ENCODE measurements at regions not wholly inside any gene's neighbourhood (a gene's known extent, or its start where the extent isn't known, plus 50 kb on each side); places are given as distances from the start of the nearest gene placed in this dataset.

DNA sequence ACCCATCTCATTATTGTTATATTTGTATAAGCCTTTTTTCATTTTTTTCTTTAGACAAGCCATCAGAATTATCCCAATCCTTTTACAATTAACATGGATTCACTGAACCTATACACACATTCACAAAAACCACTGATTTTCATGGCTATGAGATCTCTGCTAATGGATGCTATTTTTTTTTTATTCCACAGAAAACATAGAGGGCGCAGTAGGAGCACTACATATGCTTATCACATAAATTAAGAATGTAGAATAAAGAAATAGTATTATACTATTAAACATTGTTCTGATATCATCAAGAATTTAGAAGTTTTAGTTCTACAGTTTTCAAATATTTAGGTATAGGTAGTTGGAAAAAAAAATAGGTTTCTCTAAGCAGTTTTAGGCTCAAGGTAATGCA, 1477.4 kb downstream of the ARAP2 start:
- DNase-seq, result no peak

DNA sequence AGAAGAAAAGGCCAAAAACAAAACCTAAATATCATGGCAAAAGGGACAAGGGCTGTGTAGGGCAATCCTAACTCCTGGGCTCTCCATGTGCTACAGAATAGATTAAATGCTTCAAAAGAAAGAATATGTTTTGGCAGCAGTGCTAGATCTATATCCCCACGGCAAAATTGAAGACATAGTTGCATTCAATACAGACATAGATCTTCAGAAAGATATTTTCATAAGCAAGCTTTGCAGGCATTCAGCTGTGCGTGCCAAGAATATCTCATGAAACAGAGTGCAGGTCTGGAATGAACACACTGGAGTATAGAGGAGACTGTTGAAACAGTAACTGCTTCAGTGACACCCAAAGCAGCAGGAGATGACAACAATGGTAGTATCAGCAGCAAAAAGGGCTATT, 1476.9 kb downstream of the ARAP2 start:
- no peak for DNase-seq

DNA sequence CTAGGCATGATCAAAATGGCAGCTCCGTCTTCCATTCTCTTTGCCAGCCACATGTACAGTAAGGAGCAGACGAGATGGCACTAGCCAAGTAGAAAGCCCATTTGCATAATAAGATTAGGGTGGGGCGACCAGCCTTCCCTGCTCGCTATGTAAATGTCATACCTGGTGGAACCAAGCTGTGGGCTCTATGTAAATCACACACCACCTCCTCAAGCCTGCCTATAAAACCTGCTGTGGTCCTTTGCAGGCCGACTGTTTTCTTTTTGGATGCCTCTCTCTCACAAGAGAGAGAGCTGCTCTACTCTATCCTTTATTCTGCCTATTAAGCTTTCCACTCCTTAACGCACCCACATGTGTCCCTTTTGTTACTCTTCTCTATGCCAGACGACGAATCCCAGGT, 1472.7 kb downstream of the ARAP2 start:
- no peak for DNase-seq

DNA sequence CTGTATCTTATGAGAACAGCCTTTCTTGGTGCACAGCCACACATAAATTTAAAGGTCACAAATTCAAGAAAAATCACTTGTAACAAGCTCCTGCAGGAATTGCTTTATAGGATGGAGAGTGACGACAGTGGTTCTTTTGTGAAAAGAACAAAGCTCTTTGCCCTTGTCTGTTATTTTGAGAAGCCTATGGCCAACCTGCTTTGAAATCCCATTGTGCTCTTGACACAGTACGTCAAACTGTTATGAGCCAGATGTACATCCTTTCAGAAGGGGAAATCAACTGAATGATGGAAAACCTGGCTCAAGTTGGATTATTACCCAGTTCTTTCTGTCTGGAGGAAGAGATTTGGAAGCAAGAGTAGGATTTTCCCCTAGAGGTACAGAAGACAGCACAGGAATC, 1454.2 kb downstream of the ARAP2 start:
- DNase-seq, result no peak

DNA sequence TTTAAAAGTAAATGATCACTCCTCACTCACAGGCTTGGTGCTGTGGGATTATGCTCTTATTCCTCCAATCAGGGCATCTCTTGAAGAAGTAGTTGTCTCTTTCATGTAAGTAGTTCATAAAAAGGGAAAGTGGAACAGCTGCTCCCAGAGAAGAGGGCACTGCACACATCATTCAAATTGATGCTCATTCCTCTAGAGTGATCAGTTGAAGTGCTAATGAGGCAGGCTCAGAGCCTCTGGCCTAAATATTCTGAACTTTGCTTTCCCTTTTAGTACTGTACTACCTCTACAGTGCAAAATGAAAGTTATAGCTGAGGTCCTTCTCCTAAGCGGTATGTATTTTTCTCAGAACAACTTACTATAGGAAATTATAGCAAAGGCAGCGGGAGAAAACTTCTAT, 1453.1 kb downstream of the ARAP2 start:
- no peak for DNase-seq

DNA sequence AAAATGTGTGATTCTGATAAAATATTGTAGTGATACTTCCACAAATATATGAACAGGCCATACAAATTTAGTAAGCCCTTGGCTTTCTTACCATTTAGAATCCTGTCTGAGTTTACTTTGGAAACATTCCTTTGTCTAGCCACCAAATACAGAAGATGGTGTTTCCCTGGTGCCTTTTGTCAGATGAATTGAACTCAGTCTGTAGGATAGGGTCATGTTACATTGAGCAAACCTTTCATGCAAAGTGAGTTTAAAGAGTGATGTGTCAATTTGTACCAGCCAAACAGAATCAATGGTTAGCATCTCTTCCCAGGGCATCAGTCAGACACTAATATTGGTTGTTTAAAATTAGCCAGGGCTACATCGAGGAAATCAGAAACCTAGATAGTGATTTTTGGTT, 1443.4 kb downstream of the ARAP2 start:
- DNase-seq, result no peak

DNA sequence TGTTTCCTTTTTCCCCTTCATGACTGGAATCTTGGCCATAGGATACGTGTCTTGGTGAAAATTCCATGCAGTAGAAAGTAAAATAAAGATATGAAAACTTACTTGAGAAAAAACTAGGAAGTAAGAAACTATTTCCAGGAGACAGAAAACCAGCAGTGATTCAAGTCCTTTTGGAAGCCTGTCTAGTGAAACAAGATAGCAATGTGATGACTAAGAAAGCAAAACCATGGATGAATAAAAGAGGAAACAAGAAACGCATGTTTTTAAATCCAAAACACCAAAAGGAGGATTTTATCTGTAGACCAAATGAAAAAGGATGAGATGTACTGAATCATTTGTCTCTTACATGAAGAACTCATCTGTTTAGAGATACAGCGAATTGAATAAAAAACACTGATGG, 1430.0 kb downstream of the ARAP2 start:
- DNase-seq, result no peak

DNA sequence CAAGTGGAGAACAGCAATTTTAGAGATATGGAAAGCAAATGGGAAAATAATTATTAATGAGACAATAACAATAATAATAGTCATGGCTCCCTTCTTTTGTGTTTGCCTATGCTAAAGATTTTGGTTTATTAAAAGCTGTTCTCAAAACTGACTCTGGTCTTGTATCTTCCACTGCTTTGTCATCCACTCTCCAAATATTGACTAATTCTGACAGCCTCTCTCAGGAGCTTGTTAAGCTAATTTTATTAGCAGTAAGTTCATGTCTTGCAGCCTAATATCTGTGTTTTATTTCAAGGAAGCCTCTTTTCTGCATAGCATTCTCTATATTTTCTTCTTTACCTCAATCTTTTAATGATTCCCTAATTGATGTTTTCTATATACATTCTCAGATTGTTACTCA, 1419.8 kb downstream of the ARAP2 start:
- no peak for DNase-seq

DNA sequence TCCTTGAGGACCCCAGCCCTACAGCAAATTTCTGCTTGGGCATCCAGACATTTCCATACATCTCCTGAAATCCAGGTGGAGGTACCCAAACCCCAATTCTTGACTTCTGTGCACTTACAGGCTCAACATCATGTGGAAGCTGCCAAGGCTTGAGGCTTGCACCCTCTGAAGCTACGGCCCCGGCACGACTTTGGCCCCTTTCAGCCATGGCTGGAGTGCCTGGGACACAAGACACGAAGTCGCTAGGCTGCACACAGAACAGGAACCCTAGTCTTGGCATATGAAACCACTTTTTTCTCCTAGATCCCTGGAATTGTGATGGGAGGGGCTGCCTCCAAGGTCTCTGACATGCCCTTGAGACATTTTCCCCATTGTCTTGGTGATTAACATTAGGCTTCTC, 1417.7 kb downstream of the ARAP2 start:
- DNase-seq, result no peak

DNA sequence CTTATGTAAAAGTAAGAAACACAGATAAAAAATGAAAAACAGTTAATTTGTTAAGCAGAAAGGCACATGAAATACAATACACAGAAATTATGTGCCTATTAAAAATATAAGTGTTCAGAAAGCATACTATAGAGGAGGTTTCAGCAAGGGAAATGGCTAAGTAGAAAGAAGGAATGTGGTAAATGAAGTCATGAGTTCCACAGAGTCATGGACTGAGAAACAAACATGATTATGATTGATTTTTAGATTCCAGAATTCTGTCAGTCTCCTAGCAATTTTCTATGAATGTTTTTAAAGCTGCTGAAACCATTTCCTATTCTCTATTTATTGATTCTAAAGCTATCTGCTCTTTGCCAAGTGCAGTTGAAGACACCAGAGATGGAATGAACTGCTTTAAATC, 1398.4 kb downstream of the ARAP2 start:
- DNase-seq, result no peak

DNA sequence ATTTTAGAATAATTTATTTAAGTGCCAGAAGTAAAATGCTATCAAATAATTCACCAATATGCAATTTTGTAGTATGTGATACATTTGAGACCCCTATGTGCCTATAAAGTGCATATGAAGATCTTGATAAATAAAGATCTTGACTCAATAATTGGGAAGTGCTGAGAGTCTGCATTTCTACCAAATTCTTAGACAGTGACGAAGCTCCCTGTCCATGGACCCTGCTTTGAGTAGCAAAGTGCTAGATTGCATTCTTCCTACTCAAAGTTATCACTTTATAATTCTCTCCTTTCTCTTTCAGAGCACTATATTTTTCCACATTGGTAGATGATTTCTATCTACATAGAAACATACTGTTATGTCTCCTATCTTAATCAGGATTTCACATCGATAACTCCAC, 1393.9 kb downstream of the ARAP2 start:
- DNase-seq, result no peak

DNA sequence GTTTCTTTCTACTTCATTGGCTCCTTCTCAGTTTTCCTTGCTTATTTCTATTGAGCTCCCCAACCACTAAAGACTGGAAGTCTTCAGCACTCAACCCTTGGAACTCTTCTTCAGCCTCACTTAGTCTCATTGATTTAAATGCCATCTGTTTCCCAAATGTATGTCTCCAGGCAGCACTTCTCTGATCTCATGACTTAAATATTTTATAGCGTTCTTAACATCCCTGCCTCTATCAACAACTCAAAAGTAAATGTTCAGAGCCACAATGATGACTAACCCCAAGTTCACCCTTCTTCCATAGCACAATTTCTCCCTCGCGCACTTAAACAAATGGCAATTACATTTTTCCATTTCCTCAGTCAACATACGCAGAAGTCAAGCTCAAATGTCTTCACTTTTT, 1393.3 kb downstream of the ARAP2 start:
- DNase-seq, result no peak

DNA sequence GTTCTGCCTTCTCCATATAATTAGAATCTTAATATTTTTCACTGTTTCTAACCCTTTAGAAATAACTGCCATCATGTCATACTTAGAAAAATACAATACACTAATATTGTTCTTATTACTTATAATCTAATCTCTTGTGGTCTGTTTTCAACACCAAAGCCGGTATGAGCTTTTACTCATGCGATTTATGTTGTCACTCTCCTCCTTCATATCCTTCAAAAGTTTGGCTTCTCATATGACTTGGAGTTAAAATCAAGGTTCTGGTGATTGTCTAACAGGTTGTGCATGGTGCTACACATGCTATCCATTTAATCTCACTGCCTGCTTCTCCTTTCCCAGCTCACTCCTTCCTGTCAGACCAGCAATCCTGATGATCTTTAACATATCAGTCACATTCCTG, 1392.9 kb downstream of the ARAP2 start:
- no peak for DNase-seq

DNA sequence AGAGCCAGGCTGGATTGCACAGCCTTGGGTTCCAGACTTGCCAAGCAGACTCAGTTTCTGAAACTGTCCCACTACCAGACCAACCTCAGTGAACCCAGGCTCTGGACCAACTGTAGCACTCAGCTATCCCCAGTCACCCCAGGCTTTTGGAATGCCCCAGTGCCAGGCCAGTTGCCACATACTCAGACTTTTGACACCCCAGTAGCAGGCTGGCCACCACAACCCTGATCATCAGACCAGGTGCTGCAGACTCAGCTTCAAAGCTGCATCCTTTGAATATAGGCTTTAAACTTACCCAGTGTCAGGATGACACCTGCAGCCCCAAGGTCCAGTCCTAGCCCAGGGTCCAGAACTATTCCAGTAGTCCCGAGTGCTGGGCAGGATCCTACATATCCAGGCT, 1389.9 kb downstream of the ARAP2 start:
- no peak for DNase-seq

DNA sequence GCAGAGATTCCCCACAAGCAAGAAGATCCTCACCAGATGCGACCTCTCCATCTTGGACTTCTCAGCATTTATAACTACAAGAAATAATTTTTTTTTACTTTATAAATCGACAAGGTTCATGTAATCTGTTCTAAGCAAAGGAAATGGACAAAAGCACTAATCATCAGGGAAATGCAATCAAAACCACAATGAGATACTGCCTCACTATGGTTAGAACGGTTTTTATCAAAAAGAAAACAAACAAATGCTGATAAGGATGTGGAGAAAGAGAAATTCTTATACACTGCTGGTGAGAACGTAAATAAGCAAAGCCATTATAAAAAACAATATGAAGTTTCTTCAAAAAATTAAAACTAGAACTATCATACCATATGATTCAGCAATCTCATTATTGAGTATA, 1382.6 kb downstream of the ARAP2 start:
- no peak for DNase-seq

DNA sequence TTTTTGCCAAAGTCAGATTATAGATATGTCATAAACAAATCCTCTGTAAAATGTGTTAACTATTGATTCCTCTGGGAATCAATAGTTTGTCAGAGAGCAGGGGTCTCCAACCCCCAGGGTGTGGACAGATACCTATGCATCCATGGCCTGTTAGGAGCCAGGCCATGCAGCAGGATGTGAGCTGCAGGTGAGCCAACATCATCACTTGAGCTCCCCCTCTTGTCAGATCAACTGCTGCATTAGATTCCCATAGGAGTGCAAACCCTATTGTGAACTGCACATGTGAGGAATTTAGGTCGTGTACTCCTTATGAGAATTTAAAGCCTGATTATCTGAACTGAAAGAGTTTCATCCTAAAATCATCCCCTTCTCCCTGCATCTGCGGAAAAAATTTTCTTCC, 1365.4 kb downstream of the ARAP2 start:
- DNase-seq, result no peak

DNA sequence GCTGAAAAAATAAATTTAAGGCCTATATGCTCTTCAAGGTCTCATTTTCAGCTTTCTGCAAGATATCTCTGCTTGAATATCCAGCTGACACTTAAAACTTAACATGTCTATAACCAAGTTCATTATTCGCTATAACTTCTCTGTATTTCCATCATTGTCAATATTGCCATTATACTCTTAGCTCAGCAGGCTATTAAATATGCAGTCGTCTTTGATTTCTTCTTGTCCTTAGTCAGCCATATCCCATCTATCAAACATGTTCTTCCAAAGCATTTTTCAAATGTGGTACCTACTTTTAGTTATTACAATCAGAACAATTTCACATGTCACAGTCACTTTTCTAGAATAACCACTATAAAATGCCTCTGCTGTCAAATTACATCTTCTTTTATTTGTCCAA, 1364.1 kb downstream of the ARAP2 start:
- DNase-seq, result no peak

DNA sequence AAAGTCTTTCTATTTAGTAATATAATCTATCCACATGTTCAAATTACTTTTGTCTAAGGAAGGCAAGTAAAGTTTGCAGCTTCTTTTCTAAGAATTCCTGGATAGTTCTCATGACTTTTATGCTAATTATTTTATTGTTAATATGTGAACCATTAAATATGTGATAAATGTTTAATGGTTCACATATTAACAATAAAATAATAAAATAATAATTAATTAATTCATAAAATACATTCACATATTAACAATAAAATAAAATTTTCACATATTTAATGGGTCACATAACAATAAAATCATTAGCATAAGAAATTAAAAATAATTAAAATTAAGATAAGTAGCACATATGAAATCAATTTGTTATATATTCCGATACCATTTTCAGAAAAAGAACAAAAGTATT, 1352.4 kb downstream of the ARAP2 start:
- no peak for DNase-seq

DNA sequence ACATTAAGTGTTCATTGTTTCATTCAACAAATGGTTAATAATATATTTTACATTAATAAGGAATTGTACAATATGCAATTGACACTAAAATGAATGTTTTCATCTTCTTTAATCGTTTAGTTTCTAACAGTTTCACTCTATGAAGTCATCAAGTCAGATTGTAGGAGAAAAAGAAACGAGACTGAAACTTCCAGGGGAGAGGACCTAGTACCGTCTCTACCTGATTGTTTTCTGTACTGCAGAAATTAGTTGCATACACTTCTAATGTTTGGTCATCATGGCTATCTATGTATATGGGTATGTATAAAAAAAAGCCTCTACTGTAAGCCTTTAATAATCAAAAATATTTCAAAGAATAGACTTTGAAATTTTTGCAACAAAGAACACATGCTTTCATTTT, 1350.9 kb downstream of the ARAP2 start:
- DNase-seq, result no peak

DNA sequence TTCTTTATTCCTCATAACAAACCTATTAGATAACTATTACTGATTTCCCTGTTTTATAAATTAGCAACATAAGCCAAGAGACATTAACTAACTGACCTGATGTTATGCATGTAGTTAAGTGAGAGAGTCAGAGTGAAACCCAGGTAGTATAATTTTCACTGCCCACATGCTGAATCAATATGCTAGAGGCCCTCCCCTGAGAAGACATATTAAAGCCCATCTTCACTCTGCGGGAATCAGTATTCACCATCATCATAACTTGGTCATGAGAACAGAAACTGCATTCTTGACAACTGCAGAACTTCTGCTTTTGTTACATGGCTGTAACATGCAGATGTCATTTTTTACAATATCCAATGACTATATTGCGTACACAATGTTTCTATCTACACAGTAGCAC, 1324.3 kb downstream of the ARAP2 start:
- DNase-seq, result no peak

DNA sequence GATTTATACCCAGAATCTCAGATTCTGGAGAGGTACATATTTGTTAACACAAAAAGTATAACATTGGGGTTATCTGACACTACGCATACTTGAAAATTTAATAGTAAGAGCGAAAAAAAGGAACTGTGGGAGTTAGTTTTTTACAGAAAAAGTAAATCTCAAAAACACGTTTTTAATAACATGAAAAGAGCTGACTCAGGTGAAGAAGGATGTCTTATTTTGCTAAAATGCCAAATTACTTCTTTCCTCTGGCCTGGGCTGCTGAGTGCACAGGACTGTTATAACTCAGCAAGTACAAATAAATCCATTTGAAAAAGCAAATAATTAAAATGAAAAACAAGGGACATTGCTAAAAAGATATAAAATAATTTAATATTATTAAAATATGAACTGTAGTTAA, 1322.9 kb downstream of the ARAP2 start:
- DNase-seq, result no peak

DNA sequence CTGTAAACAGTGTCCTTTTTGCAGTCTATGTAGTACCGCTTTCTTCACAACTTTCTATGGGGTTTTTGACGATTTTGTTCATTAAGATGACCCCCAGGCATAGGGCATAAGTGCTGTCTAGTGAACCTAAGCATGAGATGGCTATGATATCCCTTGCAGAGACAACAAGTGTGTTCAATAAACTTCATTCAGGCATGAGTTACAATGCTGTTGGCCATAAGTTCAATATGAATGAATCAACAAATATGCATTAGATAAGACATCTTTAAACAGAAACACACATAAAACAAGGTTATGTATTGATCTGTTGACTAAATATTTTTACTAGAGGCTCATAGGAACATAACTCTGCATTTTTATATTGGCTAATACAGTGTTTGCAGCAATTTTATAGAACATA, 1322.0 kb downstream of the ARAP2 start:
- no peak for DNase-seq

DNA sequence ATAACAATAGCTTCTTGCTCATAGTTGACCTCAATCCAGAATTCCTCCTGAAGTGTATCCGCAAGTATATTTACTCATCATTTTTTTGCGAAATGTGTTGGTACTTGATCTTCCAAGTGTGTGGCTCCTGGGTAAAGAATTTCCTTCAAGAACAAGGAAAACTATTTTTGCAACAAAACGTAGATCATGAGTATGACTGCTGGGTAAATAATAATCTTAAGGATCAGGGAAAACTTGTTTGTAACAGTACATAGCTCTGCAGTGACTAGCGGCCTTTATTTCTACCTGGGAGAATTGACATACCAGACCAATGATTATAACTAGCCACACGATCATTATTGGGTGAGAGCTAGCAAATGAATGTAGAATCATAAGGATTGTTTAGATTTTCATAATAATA, 1311.7 kb downstream of the ARAP2 start:
- DNase-seq, result no peak

DNA sequence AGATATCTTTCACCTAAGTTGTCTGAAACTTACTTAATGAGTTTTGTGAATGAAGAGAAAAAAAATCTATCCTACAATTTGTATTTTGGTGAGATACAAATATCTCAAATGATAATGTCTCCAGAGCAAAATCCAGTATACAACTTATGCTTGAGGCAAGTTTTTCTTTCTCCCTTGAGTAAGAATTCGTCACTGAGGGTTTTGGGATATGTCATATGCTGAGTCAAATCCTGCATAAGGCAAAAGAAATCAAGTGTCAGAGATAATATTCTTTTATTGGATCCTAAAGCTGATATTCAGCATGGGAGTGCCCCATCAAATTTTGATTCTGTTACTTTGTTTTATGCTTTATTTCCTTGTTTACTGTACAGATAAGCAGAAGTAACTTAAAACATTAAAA, 1308.6 kb downstream of the ARAP2 start:
- no peak for DNase-seq

DNA sequence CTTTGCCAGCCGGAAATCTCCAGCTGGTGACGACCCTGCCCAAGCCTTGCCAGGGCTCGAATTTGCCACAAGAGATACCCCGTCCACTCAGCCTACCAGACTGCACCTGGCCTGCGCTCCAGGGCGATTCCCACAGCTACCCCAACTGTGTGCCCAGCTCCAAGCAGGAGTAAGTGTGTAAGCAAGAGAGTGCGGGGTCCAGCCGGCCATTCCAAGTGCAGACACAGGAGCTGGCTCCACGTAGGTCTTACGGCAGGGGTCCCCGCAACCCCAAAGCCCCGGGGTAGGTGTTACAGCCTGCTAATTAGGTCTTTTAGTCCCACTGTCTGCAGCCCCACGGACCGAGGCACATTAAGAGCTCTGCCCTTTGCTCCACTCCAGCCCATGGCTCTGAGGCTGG, 1305.2 kb downstream of the ARAP2 start:
- DNase-seq, result no peak

DNA sequence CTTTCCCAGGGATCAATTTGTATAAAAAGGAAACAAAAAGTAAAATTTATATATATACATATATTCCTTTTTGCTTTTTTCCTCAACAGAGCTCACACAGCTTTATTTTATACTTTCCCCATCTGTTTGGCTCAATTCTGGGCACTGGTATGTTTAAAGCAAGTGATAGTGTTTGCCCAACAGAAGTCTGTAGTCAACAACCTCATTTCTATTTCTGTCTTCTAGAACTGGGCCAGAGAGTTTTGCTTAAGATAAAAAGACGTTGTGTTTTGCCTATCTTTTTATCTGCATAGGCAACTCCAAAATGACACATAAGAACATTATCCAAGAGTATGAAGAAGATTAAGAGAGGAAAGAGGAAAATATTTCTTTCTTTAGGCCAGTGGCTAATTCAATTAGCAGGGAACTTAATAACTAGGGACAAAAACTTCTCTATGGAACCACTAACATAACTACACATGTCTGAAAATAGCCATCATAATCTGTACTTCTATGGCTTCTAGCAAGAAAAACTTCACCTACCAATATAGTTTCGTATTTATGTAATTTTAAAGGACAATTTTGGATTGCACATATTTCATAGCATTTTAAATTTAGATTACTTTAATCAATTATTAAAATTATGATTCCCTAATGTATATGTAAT, 1300.5 kb downstream of the ARAP2 start:
- DNase-seq, result no peak
